NCI-H748 treated with DMSO at 0.1 percent for 48 hours (cell line): ENCODE measurements at regions not wholly inside any gene's neighbourhood (a gene's known extent, or its start where the extent isn't known, plus 50 kb on each side); places are given as distances from the start of the nearest gene placed in this dataset.

Experiments used
- DNase-seq: peaks from one replicate; lab custom pipeline; 2025; lab: John Stamatoyannopoulos, UW

DNA sequence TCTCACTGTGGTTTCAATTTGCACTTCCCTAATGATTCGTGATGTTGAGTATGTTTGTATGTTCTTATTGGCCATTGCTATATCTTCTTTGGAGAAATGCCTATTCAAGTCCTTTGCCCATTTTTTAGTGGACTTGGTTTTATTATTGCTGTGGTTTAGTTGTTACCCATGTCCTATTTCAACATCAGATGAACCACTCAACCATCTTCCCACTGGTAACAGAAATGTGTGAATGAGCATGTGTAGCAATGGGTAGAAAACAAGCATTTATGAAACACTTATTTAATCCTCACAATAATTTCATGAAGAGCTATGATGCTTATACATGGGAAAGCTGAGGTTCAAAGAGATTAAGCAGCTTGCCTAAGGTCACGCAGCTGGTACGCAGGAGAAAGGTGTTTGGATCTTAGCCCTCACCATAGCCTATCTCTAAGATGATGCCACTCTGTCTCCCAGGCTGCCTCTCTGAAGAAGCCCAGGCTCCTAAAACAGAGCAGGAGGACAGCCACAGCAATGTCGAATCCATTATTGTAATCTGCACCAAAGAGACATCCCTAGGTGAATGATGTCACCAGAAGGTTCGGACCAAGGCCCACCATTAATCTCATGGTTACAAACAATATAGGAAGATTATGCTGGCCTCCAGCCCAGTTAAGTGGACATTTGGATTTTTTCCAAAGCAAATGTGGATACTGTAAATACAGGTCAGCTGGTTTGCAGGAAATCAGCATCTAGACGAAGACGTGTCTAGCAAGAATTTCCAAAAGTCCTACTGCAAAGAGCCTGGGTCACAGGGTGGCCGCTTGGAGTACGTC lies 447.6 kb upstream of the ZMIZ1 start:
- DNase-seq = peak; percentile 76

DNA sequence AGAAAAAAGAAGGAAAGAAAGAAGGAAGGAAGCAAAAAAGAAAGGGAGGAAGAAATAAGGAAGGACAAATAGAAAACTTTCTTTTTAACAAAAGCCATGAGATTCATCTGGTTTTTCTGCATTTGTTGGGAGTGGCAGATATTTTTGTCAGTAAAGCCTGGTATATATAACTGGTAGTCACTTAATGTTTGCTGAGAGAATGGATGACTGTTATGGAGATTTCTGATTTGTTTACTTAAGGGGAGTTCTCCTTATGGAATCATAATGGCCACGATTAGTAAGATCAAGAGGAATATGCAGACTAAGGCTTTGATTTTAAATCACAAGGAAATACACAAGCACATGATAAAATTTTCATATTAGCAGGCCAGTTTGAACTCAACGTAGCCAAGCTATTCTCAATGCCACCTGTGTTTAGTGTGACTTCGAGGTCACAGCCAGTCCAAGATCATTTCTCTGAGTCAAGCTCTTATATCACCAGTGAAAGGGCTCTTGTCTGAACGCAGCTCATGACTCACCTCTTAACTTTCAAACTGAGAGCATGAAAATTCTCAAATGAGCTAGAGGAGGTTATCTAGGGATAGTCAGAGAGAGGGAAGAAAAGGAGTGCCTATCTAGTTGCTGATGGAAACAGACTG lies 445.1 kb upstream of the ZMIZ1 start:
- peak; percentile 85 for DNase-seq

DNA sequence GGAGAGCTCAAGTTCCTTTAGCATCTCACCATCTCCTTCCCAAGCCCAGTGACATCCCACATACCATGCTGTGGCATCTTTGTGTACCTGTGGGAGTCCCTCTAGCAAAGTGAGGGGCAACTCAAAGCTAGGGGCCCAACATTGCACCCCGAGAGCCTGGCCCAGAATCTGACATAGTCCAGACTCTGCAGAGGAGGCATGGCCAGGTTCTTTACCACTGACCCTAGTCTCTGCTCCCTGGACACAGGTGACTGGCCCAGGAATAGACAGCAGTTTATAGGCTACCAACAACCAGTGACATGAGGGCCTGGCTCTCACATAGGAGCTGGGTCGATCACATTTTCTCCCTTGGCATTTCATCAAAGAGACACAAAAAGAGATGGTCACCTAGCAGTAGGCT lies 444.0 kb upstream of the ZMIZ1 start:
- no peak for DNase-seq

DNA sequence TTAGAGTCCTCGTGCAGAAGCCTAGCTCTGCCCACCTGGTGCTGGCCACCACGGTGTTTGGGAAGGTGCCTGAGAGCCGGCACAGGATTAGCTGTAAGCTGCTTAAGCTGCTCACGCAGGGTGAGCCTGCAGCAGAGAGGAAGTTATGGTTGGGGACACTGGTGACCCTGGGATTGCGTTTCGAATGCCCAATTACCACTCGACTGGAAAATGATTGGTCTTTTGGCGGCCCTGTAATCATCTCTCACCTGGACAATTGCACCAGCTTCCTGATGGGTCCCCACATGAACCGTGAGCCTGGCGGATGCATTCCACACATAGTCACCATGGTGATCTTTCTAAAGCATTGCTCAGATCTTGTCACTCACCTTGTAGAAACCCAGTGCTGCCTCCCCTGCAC lies 442.3 kb upstream of the ZMIZ1 start:
- peak; percentile 25 for DNase-seq

DNA sequence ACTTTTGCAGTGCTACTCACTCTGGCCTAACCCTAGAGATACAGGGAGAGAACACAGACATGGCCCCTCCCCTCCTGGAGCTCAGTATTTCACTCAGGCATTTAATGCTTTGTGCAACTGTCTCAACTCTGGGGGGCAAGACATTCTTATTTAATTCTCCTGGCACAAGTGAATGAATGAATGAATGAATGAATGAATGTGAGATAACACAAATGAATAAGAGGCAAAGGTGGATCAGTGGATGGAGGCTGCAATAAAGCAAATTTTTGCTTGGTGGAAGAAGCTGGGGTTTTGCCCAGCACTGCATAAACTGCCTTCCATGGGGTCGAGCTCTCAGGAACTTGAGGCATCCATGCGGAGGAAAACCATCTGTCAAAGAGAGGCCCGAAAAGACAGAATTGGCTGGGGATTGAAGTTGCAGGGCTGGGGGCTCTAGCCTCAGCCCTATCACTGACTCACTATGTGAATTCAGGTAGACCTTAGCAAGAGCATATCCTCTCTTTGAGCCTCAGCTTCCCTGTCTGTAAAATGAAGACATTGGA lies 441.4 kb upstream of the ZMIZ1 start:
- no peak for DNase-seq

DNA sequence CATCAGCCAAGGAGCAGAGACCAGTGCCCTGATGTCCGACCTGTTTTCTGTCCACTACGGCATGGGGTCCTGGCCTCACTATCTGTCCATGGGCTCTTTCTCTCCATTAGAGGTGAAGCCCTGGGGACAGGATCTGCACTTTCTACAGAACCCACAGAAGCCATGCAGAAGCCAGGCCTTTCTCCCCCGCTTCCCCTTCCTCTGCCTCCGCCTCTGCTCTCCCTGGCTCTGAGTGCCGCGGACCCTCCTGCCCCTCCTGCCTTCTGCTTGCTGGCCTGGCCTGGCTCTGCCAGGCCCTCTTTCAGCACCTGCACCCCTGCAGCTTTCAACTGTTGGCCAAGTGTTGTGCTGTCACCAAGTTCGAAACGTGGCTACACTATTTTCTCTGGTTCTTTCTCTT lies 439.8 kb upstream of the ZMIZ1 start:
- DNase-seq = no peak

DNA sequence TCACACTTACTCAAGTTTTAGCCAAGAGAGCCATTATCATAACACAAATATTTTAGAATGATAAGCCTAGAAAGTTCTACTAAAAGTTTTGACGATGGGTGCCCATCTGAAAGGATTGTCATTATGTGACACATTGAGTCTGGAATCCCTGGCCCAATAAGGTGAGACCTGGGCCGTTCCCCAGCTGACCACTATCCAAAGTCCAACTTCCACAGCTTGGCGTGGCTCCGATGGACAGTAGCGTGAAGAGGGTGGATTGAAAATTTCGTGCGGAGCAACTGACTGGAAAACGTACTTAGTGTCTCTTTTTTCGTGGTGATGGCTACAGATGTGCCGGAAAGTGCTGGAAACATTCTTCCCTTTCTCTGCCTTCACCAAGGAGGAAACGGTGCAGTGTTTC lies 439.0 kb upstream of the ZMIZ1 start:
- no peak for DNase-seq

DNA sequence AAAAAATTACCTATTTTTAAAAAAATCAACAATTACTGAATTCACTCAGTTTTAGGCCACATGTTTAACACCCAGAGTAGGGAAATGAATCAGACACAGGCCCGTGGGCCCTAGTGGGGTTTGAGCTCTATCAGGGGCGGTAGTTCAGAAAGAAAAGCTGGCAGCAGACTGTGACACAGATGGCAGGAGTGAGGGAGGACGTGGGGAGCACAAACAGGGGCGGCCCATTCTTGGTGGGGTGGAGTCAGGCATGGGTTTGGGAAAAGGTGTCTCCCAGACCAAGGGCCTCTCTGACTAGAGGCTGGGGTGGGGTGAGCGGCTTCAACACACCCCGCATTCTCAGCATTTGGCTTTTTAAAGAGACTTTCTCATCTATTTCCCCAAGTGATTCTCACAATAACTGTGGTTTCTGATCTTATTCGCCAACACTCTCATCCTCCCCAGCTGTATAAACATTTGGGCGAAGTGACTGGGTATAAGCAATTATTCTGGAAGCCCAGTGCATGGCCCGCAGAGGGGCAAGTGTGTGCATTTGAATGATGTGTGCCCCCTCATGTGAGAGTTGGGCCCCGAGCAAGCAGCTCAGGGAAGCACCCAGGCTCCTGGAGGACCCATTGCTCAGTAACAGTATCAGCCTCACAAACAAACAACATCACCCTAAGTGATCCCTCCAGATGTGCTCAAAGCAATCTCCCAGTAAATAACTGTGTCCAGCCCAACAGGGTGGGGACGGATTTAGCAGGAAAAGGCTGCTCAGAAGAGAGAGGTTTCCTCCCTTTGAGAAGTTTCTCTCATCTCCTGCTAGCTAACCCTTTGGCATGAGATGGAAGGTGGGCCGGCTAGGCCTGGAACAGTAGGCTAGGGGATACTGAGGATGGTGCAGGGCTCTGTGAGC lies 437.6 kb upstream of the ZMIZ1 start:
- DNase-seq = no peak

DNA sequence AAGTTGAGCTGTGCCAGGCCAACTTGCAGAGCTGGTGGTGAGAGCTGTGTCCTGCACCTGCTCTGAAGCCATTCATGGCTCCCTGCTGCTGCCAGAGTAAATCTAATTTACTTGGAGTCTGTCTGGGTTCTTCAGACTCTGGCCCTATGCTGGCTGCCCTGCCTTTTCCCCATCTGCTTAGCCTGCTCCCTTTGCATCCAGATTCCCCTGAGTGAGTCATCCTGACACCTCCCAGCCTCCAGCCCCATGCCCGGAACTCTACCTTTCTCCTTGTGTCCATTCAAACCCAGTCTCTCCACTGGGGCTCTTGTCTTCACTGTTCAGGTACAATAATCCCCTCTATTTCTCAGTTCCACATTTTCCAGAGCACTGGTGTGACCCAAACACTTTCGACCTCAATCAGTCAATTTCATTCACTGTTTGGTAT lies 434.4 kb upstream of the ZMIZ1 start:
- DNase-seq = no peak

DNA sequence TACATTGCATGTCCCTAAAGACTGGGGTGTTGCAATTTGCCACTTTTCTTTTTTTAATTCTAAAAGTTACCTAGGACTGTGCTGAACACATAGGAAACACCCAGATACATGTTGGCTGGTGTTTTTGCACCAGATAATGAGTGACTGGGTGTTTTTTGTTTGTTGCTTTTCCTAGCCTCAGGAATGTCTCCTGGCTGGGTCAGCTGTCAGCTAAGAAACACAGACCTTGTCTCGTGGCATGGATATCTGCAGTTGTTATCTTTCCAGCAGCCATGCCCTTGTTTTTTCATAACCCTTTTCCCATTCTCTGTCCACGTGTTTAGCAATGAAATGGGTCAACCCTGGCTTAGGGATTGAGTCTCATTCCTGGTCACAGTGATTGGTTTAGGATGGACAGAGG lies 433.9 kb upstream of the ZMIZ1 start:
- DNase-seq = no peak

DNA sequence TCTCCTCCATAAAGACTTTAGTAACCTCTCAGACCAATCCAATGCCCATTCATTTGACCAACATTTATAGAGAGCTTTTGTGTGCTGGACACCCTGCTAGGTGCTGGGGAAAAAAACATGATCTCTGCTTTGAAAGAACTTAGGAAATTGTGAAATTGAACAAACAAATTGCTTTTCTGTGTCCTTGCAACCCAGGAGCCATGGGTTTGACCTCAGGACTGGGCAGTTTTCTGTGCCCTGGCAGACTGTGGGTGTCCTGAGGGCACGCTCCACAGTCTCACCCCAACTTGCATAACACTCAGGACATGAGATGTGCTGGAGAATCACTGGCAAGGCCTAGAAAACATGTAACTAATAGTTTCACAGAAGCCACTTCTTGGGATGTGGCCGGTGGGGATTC lies 429.1 kb upstream of the ZMIZ1 start:
- DNase-seq = no peak

DNA sequence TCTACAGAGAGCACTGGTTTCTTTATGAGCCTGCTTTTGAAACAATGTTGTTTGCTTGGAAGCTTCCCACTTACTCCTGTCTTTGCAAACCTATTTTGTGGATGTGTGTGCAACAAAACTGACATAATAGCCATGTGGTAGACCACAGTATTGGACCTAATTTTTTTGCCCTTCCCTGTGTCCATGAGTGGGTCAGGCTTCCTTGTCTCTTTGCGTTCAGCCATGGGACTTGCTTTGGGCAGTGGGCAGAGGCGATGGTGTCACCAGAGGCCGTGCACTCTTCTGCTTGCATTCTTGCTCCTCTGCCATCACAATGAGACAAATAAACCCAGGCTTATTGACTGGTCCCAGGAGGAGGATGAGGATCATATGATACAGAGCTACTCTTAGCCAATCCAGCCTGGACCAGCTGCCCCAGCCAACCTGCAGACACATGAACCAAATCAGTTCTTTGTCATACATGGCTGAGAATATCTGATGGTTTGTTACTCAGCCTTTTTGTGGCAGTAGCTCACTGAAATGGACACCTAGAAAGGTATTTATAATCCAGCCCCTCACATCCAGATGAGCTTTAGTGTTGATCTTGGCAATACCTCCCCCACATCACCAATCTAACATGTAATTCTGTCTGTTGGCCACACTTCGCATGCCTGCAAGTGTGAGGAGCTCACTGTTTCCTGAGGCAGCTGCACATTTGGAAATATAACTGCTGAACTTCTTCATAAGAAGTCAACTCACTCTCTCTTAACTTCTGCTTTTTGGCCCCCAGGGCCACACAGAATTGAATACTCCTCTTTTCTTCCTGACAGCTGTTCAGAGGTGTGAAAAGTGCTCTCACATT lies 427.8 kb upstream of the ZMIZ1 start:
- no peak for DNase-seq

DNA sequence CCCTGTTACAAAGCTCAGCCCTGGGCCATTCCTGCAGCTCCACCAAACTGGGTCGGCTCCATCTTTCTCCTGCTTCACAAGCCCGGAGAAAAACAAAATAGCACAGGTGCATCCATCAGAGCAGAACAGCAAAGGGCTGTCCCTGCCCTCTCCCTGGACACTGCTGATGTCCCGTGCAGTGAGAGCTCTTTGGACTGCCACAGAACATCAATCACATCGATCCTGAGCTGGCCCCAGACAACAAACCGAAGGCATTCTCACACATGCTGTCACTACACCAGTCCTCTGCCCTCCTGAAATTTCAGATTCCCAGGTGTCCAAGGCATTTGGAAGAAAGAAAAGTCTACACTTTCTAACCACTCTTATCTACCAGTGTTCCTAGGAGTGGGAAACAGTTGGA lies 427.1 kb upstream of the ZMIZ1 start:
- no peak for DNase-seq

DNA sequence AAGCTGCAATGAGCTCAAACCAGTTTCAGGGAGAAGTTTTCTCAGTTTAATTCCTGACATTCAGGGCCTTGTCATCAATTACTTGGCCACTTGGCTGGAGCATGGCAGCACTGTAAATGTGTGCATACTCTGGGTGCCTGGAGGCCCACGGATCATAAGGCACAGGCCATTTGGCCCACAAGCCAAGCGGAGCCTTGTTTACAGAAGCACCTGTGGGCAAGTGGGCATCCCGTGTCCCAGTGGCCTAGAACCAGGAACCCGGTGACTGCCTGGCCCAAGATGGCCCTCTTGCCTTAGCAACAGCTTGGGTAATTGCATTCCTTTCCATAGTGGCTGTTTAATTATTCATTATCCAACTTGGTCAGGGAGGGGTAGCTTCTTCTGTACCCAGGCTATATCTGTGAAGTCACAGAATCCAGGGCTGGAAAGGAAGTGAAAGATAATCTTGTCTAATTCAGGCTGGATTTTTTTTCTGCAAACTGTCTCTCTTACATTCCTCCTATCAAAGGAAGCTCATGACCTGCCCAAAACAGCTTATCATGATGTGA lies 426.4 kb upstream of the ZMIZ1 start:
- no peak for DNase-seq

DNA sequence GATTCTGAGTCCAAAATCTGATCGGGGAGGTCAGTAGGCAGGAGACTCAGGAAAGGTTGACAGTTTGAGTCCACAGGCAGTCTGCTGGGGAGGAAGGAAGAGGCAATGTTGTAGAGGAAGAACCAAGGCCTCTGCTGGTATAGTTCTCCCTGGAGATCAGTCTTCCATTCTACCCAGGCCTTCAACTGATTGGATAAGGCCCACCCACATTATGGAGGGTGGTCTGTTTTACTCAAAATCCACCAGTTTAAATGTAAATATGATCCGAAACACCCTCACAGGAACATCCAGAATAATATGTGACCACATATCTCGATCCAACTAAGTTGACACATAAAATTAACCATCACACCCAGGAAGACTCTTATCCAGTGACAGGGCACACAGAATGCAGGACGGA lies 425.3 kb upstream of the ZMIZ1 start:
- DNase-seq = no peak

DNA sequence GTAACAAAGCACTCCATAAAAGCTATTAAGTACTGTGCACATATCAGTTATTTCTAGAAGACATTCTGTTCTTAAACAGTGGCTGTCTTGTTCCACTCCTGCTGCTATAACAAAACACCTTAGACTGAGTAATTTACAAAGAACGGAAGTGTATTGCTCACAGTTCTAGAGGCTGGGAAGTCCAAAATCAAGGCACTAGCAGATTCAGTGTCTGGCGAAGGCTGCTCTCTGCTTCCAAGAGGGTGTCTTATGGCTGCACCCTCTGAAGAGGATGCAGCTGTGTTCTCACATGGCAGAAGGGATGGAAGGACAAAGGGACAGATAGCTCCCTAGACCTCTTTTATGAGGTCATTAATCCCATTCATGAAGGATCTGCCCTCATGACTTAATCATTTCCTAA lies 424.2 kb upstream of the ZMIZ1 start:
- DNase-seq = no peak

DNA sequence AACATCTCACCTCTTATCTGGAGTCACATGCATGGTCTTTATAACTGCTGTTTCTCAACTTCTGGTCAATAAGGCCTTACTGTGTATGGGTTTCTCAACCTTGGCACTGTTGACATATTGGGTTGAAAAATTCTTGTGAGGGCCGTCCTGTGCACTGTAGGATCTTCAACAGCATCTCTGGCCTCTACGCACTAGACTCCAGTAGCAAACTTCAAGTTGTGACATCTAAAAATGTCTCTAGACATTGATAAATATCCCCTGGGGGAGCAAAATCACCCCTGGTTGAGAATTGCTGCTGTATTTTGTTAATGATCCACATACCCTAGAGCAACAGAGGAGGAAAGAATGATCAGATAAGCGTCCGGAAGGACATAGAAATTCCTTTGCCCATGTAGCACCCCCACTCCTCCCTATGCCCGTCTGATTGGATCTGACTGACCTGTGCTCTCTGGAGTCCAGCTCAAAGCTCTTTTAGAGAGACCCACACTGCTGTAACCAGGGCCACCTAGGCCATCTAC lies 423.5 kb upstream of the ZMIZ1 start:
- no peak for DNase-seq

DNA sequence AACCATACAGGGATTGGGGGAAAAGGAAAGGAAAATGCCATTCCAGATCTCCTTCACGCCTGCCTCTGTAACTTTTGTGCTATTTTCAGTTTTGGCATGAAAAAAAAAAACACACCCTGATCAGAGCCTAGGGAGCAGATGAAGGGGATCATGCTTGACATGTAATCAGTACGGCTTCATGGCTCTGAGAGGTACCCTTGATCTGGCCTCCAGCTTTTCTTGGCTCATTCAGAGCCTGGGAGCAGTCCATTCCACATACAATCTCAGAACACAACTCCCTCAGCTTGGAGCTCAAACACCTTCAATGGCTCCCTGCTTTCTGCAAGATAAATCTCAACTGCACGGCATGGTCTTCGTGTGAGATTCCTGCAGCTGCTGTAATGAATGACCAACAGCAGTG lies 422.8 kb upstream of the ZMIZ1 start:
- no peak for DNase-seq

DNA sequence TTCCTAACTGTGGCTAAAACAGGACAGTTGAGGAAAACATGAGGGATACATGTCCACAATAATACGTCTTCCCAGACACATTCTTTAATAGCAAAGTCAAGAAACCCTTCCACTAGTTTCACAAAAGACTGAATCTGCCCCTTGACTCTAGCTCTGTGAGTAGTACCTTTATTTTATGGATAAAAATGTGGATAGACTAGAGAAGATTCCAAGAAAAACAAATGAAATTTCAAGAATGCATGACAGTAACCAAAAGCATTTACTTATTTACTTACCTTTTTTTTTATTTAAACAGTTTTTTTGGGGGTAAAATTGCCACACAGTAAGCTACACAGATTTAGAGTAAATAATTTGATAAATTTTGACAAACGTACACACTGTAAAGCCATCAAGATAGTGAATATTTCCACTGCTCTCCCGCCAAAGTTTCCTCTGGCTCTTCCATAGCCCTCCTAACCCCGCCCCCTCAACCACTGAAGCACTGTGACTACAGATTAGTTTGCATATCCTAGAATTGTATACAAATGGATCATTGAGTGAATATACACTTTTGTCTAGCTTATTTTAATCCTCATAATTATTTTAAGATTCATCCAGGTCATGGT lies 420.4 kb upstream of the ZMIZ1 start:
- DNase-seq = no peak

DNA sequence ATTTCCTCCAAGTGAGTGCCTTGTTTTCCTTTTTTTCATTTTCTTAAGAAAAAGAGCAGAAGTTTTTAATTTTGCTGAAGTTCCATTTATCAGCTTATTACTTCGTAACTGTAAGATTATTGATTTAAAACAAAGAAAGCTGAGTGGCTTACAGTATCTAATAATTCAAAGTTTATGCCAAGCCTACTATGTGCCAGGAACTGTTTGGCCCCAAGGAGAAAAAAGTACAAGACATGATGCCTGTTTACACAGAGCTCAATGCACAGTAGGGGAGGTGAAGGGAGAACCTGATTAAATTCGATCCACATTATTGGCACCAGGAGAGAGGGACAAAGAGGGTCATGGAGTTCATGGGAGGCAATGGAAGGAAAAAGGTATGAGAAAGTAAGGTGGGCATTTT lies 419.3 kb upstream of the ZMIZ1 start:
- DNase-seq = no peak

DNA sequence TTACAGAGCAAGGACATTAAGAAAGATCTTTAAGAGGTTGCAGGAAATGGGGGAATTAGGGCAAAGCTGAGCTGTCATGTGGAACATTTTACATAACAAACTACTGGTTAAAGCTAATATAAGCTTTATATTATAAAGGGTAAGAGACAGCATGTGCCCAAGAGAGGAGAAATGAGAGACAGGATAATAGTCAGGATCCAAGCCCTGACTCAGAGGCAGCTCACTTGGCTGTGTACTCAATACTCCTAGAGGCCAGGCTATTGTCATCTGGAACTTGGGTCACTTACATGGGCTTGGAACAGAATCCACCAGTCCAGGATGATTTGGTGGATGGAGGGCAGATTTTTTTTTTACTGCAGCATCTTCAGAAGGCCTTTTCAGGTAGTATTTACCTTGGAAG lies 418.6 kb upstream of the ZMIZ1 start:
- DNase-seq = no peak
